ENCODE measurements at regions not wholly inside any gene's neighbourhood (a gene's known extent, or its start where the extent isn't known, plus 50 kb on each side); places are given as distances from the start of the nearest gene placed in this dataset.

DNA sequence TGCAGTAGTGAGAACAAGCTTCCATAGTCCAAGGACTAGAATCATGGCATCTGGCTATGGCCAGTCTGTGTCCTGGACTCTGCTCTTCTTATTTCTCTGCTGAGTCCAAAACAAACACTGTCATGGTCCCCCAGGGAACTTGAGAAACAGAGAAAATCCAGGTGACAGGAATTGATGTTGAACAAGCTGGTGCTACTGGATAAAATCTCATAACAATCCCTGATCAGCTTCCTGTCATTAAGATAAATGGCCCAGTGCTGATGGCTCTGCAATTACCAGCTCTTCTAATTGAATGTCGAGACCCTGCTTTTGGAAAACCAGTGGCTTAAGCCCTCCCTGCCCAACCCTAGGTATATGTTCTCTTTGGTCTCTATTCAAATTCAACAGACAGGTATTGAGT is 58.8 kb upstream of the ARHGAP36 start:
- no peak for TF ChIP-seq EGR1 (IDR thresholded peaks at IDR 0.05)
- TF ChIP-seq EP300 (IDR thresholded peaks at IDR 0.05; ENCODE audit: borderline replicate concordance), result no peak
- TF ChIP-seq TCF12 (IDR thresholded peaks at IDR 0.05; ENCODE audit: low read depth), result no peak
- no peak for TF ChIP-seq NFIC (IDR thresholded peaks at IDR 0.05)
- no peak for TF ChIP-seq FOXM1 (IDR thresholded peaks at IDR 0.05; ENCODE audit: borderline replicate concordance, low read depth)
- TF ChIP-seq TAF1 (IDR thresholded peaks at IDR 0.05; ENCODE audit: low read depth), result no peak
- no peak for TF ChIP-seq TEAD4 (IDR thresholded peaks at IDR 0.05)
- TF ChIP-seq, protein P1, sequence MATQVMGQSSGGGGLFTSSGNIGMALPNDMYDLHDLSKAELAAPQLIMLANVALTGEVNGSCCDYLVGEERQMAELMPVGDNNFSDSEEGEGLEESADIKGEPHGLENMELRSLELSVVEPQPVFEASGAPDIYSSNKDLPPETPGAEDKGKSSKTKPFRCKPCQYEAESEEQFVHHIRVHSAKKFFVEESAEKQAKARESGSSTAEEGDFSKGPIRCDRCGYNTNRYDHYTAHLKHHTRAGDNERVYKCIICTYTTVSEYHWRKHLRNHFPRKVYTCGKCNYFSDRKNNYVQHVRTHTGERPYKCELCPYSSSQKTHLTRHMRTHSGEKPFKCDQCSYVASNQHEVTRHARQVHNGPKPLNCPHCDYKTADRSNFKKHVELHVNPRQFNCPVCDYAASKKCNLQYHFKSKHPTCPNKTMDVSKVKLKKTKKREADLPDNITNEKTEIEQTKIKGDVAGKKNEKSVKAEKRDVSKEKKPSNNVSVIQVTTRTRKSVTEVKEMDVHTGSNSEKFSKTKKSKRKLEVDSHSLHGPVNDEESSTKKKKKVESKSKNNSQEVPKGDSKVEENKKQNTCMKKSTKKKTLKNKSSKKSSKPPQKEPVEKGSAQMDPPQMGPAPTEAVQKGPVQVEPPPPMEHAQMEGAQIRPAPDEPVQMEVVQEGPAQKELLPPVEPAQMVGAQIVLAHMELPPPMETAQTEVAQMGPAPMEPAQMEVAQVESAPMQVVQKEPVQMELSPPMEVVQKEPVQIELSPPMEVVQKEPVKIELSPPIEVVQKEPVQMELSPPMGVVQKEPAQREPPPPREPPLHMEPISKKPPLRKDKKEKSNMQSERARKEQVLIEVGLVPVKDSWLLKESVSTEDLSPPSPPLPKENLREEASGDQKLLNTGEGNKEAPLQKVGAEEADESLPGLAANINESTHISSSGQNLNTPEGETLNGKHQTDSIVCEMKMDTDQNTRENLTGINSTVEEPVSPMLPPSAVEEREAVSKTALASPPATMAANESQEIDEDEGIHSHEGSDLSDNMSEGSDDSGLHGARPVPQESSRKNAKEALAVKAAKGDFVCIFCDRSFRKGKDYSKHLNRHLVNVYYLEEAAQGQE (IDR thresholded peaks at IDR 0.05; ENCODE audit: low read depth), result no peak
